DMS 273 (cell line): ENCODE measurements at regions not wholly inside any gene's neighbourhood (a gene's known extent, or its start where the extent isn't known, plus 50 kb on each side); places are given as distances from the start of the nearest gene placed in this dataset.
A peak's percentile ranks its signal among the peaks of the same experiment; 100 is the strongest.

Experiments used
- DNase-seq: peaks from one replicate; lab custom pipeline; 2025; ENCODE audit not compliant: unreplicated experiment; lab: John Stamatoyannopoulos, UW

- peak; percentile 26 for DNase-seq
Measured at GRCh38 chr2:220310451-220310861, 683.0 kb downstream of the SLC4A3 start.

DNA sequence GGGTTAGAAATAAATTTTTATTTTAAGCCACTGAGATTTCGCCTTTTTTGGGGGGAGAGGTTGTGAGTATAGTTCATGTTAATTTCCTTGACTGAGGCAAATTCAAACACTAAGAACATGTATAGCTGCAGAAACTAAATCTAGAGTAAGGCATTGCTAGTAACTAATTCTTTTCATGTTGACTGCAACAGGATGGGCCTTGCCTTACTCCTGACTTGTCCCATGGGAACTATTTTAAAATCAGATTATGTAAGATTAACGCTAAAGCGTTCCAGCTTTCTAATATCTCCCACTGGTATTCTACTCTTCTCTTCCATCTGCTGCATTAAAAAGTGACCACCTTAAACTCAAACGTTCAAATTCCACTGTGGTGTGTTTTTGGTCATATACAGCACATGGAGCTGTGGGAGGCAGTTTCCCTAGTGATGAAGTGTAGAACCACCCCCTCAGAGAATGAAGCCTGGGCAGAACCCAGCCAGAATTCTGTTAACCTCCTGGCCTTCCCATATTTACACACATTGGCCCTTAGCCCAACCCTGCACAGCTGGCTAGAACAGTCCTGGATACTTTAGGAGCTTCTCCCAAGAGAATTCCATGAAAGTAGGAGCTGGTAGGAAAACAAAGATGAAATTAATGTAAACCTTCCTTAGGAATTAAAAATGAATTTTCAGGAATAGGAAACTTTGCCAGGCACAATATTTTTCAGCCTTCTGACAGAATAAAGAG lies 687.8 kb downstream of the SLC4A3 start:
- DNase-seq: peak; percentile 89

- no peak for DNase-seq
Measured at GRCh38 chr2:220318037-220318436, 690.6 kb downstream of the SLC4A3 start.

GRCh38 chr2:220318508-220318907 lies 691.1 kb downstream of the SLC4A3 start:
- DNase-seq: no peak

GRCh38 chr2:220320326-220320725 lies 692.9 kb downstream of the SLC4A3 start:
- no peak for DNase-seq

- DNase-seq: no peak
Measured at GRCh38 chr2:220332886-220333285, 705.5 kb downstream of the SLC4A3 start.

- DNase-seq: no peak
Measured at GRCh38 chr2:220334210-220334609, 706.8 kb downstream of the SLC4A3 start.

DNA sequence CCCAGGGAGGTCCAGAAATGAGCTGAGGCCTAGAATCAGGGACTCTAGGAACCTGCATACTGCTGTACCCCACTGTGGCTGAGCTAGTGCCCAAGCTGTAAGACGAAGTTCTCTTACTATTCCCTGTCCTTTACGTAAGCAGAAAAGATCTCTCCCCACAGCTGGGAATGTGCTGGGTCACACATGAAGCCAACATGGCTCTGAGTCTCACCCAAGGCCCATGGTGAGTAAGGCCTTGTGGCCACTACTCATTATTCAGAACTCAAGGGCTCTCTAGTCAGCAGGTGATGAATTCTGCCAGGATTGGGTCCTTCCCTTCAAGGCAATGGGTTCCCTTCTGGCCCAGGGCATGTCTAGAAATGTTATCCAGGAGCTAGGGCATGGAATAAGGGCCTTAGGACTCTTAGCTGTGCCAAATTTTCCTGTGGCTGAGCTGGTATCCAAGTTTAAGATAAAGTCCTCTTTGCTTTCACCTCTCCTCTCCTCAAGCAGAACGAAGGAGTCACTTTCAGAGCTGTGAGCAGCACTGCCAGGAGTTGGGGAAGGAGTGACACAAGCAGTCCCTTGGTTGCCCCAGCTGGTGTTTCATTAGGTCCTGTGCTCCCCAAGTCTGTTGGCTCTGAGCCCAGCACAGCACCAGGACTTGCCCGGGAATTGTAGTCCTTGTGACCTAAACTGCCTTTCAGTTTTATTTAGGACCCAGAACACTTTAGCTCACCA lies 707.6 kb downstream of the SLC4A3 start:
- no peak for DNase-seq

GRCh38 chr2:220335591-220335915 lies 708.1 kb downstream of the SLC4A3 start:
- no peak for DNase-seq

- no peak for DNase-seq
Measured at GRCh38 chr2:220336771-220337170, 709.3 kb downstream of the SLC4A3 start.

- DNase-seq: no peak
Measured at GRCh38 chr2:220337611-220338440, 710.4 kb downstream of the SLC4A3 start.

GRCh38 chr2:220341014-220341413 lies 713.6 kb downstream of the SLC4A3 start:
- DNase-seq: no peak

- DNase-seq: no peak
Measured at GRCh38 chr2:220346919-220347318, 719.5 kb downstream of the SLC4A3 start.

GRCh38 chr2:220347626-220348025 lies 720.2 kb downstream of the SLC4A3 start:
- no peak for DNase-seq

GRCh38 chr2:220348206-220348605 lies 720.8 kb downstream of the SLC4A3 start:
- no peak for DNase-seq

GRCh38 chr2:220353897-220354296 lies 726.5 kb downstream of the SLC4A3 start:
- no peak for DNase-seq

DNA sequence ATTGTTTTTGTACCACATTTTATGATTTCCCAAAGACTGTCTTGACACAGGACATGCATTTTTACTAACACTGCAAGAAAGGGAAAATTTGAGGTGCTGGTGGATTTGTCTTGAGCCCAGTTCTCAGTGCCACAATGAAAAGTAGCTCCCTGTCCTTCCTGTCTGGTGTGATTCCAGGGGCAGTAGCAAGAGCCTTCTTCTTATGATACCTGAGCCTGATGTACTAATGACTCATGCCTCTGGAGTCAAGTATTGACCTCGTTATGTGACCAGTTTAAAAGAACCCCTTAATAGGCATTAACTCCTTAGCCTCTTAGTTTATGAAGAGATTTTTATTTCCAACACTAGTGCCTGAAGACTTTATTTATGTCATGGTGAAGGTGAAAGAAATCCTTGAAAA lies 728.6 kb downstream of the SLC4A3 start:
- no peak for DNase-seq

DNA sequence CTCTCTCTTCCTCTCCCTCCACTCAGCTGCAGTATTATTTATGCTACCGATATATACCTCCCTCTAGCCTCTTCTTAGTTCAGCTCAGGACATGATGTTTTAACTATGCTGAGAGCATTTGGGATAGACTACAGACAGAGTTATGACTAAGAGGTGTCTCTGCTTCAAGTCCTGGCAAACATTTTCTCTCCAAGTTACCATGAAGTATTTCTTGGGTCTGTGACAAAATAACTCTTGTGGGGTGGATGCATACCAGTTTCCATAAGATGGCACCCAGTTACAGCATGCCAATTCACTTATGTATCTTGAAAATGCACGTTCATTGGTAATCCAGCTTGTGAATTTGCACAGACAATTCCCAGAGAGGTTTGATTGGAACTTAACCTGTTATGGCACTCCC lies 737.6 kb downstream of the SLC4A3 start:
- DNase-seq: no peak

DNA sequence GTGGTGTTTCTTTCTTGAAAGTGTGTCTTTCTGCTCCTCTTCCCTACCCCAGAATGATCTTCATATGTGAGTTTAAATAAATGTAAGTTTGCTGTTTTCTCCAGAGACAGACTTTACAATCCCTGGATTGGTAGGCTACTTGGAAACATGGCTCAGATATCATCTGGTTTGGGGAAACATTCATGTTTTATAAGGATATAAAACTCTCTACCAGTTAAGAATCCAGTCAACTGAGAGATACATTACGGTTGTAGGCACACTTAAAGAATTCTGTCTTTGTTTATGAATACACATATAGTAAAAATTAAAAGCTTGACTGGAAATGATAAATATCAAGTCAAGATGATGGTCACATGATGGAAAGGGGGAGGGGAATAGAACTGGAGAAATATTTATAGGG lies 739.3 kb downstream of the SLC4A3 start:
- no peak for DNase-seq

DNA sequence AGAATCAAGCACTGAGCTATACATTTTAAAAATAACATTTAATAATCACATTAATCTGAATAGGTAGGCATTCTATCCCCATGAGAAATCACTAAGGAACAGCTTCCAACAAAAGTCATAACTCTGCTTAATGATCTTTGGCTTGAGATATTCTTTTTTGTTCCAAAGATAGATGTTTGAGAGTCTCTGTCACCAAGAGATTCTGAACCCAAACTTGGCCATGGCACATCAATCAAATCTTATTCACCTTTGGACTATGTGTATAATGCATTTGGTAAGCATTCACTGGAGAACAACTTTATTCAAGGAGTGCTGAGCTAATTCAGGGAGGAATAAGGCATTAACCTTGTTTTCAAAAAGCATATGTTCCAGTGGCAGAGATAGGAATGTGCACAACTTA lies 743.3 kb downstream of the SLC4A3 start:
- DNase-seq: no peak

DNA sequence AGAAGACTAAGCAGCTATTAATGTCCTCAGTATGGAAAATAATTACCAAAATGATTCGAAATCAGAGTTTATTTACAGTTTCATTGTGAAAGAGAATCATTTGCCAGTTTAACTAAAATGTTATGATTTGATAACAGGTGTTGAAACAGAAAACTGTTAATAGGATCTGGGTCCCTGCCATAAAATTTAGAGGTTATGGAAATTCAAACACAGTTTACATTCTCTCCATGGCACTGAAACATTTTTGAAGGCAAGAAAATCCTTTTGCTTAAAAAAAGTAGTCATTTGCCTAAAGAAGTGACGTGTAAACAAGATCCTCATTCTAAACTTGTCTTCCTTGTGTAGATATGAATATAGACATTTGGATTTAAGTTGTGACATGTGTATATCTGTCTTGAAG lies 743.8 kb downstream of the SLC4A3 start:
- DNase-seq: no peak

GRCh38 chr2:220373878-220374277 lies 746.4 kb downstream of the SLC4A3 start:
- DNase-seq: no peak
